ENCODE measurements at regions not wholly inside any gene's neighbourhood (a gene's known extent, or its start where the extent isn't known, plus 50 kb on each side); places are given as distances from the start of the nearest gene placed in this dataset.

DNA sequence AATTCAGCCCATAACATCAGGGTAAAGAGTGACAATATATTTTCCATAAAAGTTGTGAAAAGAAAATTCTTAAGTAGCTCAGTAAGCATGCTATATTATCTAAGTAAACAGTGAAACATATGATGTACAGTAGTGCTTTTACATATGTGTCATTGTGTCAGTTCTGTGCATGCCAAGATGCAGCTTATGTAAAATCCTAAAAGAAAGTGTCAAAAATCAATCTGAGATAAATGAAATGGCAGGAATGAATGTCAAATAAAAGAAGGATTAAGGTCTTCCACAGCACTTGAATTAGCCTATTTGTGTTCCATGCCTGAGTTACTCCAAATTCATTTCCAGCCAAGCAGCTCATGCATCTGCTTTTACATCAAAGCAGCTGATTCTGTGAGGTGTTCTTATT, 452.7 kb upstream of the HS3ST1 start:
- TF ChIP-seq SIN3A (IDR thresholded peaks at IDR 0.05; ENCODE audit: borderline replicate concordance, insufficient read depth, low read length) (no peak), POLR2AphosphoS5 (IDR thresholded peaks at IDR 0.05; ENCODE audit: low read depth, low read length) (no peak)

DNA sequence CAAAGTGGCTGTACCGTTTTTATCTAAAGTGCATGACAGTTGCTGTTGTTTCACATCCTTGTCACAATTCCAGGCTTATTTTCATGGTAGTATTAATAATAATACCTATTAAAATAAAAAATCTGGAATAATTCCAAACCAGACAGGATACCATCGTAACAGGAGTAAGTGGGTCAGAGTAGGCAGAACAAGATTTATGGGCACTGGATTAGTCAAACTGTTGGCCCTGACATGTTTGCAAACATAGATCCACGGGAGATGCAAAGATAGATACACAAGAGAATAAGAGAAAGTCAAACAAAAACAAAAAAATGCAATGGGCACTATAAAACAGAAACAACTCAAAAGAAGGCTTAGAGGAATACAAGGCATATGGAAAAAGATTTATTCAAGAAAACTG, 449.5 kb upstream of the HS3ST1 start:
- no peak for TF ChIP-seq SIN3A (IDR thresholded peaks at IDR 0.05; ENCODE audit: borderline replicate concordance, insufficient read depth, low read length)
- TF ChIP-seq TAF1 (IDR thresholded peaks at IDR 0.05; ENCODE audit: borderline replicate concordance, insufficient read depth, low read length), result no peak
- TF ChIP-seq, protein P1, sequence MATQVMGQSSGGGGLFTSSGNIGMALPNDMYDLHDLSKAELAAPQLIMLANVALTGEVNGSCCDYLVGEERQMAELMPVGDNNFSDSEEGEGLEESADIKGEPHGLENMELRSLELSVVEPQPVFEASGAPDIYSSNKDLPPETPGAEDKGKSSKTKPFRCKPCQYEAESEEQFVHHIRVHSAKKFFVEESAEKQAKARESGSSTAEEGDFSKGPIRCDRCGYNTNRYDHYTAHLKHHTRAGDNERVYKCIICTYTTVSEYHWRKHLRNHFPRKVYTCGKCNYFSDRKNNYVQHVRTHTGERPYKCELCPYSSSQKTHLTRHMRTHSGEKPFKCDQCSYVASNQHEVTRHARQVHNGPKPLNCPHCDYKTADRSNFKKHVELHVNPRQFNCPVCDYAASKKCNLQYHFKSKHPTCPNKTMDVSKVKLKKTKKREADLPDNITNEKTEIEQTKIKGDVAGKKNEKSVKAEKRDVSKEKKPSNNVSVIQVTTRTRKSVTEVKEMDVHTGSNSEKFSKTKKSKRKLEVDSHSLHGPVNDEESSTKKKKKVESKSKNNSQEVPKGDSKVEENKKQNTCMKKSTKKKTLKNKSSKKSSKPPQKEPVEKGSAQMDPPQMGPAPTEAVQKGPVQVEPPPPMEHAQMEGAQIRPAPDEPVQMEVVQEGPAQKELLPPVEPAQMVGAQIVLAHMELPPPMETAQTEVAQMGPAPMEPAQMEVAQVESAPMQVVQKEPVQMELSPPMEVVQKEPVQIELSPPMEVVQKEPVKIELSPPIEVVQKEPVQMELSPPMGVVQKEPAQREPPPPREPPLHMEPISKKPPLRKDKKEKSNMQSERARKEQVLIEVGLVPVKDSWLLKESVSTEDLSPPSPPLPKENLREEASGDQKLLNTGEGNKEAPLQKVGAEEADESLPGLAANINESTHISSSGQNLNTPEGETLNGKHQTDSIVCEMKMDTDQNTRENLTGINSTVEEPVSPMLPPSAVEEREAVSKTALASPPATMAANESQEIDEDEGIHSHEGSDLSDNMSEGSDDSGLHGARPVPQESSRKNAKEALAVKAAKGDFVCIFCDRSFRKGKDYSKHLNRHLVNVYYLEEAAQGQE (IDR thresholded peaks at IDR 0.05; ENCODE audit: insufficient read depth in 1 of 2, low read depth in 2 of 2, low read length in 2 of 2), result no peak
- TF ChIP-seq POLR2AphosphoS5 (IDR thresholded peaks at IDR 0.05; ENCODE audit: low read depth, low read length), result no peak
- no peak for TF ChIP-seq FOXP2 (optimal IDR thresholded peaks at IDR 0.05; ENCODE audit: borderline replicate concordance, extremely low read depth, extremely low read length, insufficient read depth)

DNA sequence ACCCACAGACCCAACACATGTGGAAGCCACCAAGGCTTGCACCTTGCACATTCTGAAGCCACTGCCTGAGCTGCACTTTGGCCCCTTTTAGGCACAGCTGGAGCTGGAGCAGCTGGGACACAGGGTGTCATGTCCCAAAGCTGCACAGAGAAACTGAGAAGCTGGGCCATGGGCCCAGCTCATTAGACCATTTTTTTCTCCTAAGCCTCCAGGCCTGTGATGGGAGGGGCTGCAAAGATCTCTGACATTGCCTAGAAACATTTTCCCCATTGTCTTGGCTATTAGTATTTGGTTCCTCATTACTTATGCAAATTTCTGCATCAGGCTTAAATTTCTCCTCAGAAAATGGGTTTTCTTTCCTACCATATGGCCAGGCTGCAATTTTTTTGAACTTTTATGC, 447.4 kb upstream of the HS3ST1 start:
- no peak for TF ChIP-seq POLR2AphosphoS5 (IDR thresholded peaks at IDR 0.05; ENCODE audit: low read depth, low read length)
- TF ChIP-seq, protein P1 (IDR thresholded peaks at IDR 0.05; ENCODE audit: insufficient read depth in 1 of 2, low read depth in 2 of 2, low read length in 2 of 2), result no peak
- TF ChIP-seq SIN3A (IDR thresholded peaks at IDR 0.05; ENCODE audit: borderline replicate concordance, insufficient read depth, low read length), result no peak
- TF ChIP-seq TAF1 (IDR thresholded peaks at IDR 0.05; ENCODE audit: borderline replicate concordance, insufficient read depth, low read length), result no peak
- TF ChIP-seq FOXP2 (optimal IDR thresholded peaks at IDR 0.05; ENCODE audit: borderline replicate concordance, extremely low read depth, extremely low read length, insufficient read depth), result no peak

DNA sequence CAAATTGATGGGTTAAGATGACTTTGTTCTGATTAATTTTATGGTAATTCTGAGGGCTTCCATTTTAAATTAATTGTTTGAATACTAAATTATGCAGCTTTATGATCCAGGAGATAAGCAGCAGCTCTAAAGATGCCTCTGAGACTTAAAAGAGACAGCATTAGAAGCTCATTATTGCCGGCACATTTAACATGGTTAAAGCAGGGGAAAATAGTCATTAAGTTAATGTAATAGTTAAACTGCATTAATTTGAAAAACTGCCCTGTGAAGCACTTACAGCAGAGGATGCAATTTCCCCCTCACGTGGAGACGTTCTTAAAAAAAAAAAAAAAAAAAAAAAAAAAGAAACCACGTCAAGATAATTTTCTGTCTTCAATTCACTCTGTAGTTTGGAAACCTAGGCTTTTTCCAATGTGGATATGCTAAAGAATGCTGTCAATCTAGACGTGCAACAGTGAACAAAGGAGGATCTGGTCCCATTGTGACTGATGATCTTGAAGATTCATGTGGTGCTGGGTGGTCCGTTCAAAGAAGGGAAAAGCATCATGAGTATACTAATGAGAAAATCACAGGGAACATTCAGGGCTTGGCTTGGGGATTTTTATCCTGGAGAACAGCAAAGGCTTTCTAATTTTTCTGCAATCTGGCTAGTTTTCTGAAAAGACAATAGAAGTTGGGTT, 440.6 kb upstream of the HS3ST1 start:
- TF ChIP-seq POLR2AphosphoS5 (IDR thresholded peaks at IDR 0.05; ENCODE audit: low read depth, low read length) (no peak), FOXP2 (optimal IDR thresholded peaks at IDR 0.05; ENCODE audit: borderline replicate concordance, extremely low read depth, extremely low read length, insufficient read depth) (no peak), SIN3A (IDR thresholded peaks at IDR 0.05; ENCODE audit: borderline replicate concordance, insufficient read depth, low read length) (no peak), TAF1 (IDR thresholded peaks at IDR 0.05; ENCODE audit: borderline replicate concordance, insufficient read depth, low read length) (no peak)
- TF ChIP-seq, protein P1 (IDR thresholded peaks at IDR 0.05; ENCODE audit: insufficient read depth in 1 of 2, low read depth in 2 of 2, low read length in 2 of 2), result no peak

DNA sequence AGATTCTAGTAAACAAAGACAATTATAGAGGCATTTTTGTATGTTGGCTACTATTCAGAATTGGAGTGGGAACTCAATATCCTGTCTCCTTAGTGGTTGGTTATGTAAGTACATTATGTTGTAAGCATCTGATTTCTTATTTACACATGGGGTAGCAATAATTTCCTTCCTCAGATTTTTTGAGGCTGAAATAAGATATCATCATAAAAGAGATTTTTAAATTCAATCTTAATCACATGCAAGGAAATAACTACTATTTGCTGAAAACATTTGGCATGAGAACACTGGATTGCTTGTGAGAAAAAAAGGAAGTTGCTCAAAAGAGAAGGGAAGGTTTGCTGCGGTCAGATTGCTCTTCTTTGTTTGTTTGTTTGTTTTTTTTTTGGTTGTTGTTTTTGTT, 437.7 kb upstream of the HS3ST1 start:
- TF ChIP-seq POLR2AphosphoS5 (IDR thresholded peaks at IDR 0.05; ENCODE audit: low read depth, low read length) (no peak), SIN3A (IDR thresholded peaks at IDR 0.05; ENCODE audit: borderline replicate concordance, insufficient read depth, low read length) (no peak), FOXP2 (optimal IDR thresholded peaks at IDR 0.05; ENCODE audit: borderline replicate concordance, extremely low read depth, extremely low read length, insufficient read depth) (no peak), TAF1 (IDR thresholded peaks at IDR 0.05; ENCODE audit: borderline replicate concordance, insufficient read depth, low read length) (no peak)
- TF ChIP-seq, protein P1 (IDR thresholded peaks at IDR 0.05; ENCODE audit: insufficient read depth in 1 of 2, low read depth in 2 of 2, low read length in 2 of 2), result no peak
